ENCODE measurements at regions not wholly inside any gene's neighbourhood (a gene's known extent, or its start where the extent isn't known, plus 50 kb on each side); places are given as distances from the start of the nearest gene placed in this dataset.

DNA sequence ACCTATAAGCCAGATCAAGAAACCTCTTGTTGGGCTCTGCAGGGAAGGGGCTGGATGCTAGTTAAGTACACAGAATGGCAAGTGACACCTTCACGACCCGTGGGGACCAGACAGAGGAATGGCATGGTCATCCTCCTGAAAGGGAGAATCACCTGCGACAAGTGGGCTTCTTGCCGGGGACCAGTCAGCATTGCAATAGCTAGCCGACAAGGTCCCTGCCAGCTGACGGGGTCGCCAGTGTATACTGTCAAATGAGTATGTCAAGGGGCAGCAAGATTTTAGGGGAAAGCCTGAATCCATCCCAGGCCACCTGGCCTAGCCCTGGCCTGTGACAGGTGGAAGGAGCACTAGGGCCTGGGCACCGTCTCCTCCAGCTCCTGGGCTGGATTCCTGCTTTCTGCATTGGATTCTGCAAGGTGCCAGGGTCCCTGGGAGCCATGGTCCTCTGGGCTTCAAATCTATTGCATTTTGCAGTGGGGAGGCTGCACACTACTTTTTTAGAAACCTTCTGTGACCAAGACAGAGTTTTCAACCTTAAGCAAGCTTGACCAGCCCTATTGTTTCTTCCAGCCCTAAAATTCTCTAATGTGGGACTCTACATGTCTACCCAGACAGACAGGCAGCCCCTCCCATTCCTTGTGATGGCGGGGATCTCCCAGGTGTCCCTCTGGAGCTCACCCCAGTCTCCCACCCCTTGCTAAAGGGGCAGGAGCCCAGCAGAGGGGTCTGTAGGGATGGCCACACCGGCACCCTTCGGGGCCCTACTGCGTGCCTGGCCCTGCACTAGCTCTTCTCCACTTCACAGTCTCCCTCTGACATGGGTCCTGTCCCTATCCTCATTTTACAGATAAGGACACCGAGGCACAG lies 178.5 kb downstream of the GLI2 start (continued):
- TF ChIP-seq THAP11 (CRISPR knock-in tag; IDR thresholded peaks at IDR 0.05) = no peak
- TF ChIP-seq TBP (CRISPR knock-in tag; IDR thresholded peaks at IDR 0.05) = no peak
- TF ChIP-seq PHF20 (CRISPR knock-in tag; IDR thresholded peaks at IDR 0.05) = no peak
- no peak for TF ChIP-seq GLI4 (CRISPR knock-in tag; IDR thresholded peaks at IDR 0.05; ENCODE audit: borderline replicate concordance)
- no peak for TF ChIP-seq SAFB2 (CRISPR knock-in tag; IDR thresholded peaks at IDR 0.05; ENCODE audit: borderline replicate concordance, low read depth)
- TF ChIP-seq DMAP1 (CRISPR knock-in tag; IDR thresholded peaks at IDR 0.05) = no peak
- no peak for TF ChIP-seq ZBTB20 (CRISPR knock-in tag; IDR thresholded peaks at IDR 0.05; ENCODE audit: borderline replicate concordance, low read depth)
- TF ChIP-seq, protein P1, sequence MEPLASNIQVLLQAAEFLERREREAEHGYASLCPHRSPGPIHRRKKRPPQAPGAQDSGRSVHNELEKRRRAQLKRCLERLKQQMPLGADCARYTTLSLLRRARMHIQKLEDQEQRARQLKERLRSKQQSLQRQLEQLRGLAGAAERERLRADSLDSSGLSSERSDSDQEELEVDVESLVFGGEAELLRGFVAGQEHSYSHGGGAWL (CRISPR knock-in tag; IDR thresholded peaks at IDR 0.05) = no peak
- no peak for TF ChIP-seq ZNF546 (CRISPR knock-in tag; conservative IDR thresholded peaks at IDR 0.05)
- no peak for TF ChIP-seq ZNF660 (CRISPR knock-in tag; IDR thresholded peaks at IDR 0.05; ENCODE audit: borderline replicate concordance, low read depth)
- TF ChIP-seq, protein P2, sequence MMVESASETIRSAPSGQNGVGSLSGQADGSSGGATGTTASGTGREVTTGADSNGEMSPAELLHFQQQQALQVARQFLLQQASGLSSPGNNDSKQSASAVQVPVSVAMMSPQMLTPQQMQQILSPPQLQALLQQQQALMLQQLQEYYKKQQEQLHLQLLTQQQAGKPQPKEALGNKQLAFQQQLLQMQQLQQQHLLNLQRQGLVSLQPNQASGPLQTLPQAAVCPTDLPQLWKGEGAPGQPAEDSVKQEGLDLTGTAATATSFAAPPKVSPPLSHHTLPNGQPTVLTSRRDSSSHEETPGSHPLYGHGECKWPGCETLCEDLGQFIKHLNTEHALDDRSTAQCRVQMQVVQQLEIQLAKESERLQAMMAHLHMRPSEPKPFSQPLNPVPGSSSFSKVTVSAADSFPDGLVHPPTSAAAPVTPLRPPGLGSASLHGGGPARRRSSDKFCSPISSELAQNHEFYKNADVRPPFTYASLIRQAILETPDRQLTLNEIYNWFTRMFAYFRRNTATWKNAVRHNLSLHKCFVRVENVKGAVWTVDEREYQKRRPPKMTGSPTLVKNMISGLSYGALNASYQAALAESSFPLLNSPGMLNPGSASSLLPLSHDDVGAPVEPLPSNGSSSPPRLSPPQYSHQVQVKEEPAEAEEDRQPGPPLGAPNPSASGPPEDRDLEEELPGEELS (CRISPR knock-in tag; IDR thresholded peaks at IDR 0.05) = no peak

Data from HepG2 (cell line).